ENCODE measurements at regions not wholly inside any gene's neighbourhood (a gene's known extent, or its start where the extent isn't known, plus 50 kb on each side); places are given as distances from the start of the nearest gene placed in this dataset.

GRCh38 chr2:16408331-16409005 lies 257.2 kb downstream of the CYRIA start:
- DNase-seq = no peak

GRCh38 chr2:16407358-16407757 lies 258.3 kb downstream of the CYRIA start:
- DNase-seq = no peak

- DNase-seq = no peak
Measured at GRCh38 chr2:16406496-16407289, 258.9 kb downstream of the CYRIA start.

- DNase-seq = no peak
Measured at GRCh38 chr2:16405551-16405950, 260.1 kb downstream of the CYRIA start.

- no peak for DNase-seq
Measured at GRCh38 chr2:16404551-16405300, 260.9 kb downstream of the CYRIA start.

GRCh38 chr2:16404146-16404545 lies 261.5 kb downstream of the CYRIA start:
- DNase-seq = no peak

GRCh38 chr2:16402891-16403290 lies 262.7 kb downstream of the CYRIA start:
- DNase-seq = no peak

- no peak for DNase-seq
Measured at GRCh38 chr2:16401761-16402300, 263.8 kb downstream of the CYRIA start.

GRCh38 chr2:16400127-16400623 lies 265.5 kb downstream of the CYRIA start:
- DNase-seq = no peak

- DNase-seq = no peak
Measured at GRCh38 chr2:16398486-16399043, 267.1 kb downstream of the CYRIA start.

GRCh38 chr2:16397681-16398475 lies 267.8 kb downstream of the CYRIA start:
- DNase-seq = no peak

- DNase-seq = no peak
Measured at GRCh38 chr2:16396986-16397385, 268.6 kb downstream of the CYRIA start.

- no peak for DNase-seq
Measured at GRCh38 chr2:16396171-16396570, 269.5 kb downstream of the CYRIA start.

- DNase-seq = no peak
Measured at GRCh38 chr2:16395601-16396000, 270.0 kb downstream of the CYRIA start.

GRCh38 chr2:16394986-16395550 lies 270.6 kb downstream of the CYRIA start:
- no peak for DNase-seq

- DNase-seq = no peak
Measured at GRCh38 chr2:16394072-16394985, 271.3 kb downstream of the CYRIA start.

- DNase-seq = no peak
Measured at GRCh38 chr2:16393500-16394071, 272.0 kb downstream of the CYRIA start.

- no peak for DNase-seq
Measured at GRCh38 chr2:16392647-16393499, 272.8 kb downstream of the CYRIA start.

- no peak for DNase-seq
Measured at GRCh38 chr2:16391986-16392385, 273.6 kb downstream of the CYRIA start.
